HG03097 (cell line): ENCODE measurements at regions not wholly inside any gene's neighbourhood (a gene's known extent, or its start where the extent isn't known, plus 50 kb on each side); places are given as distances from the start of the nearest gene placed in this dataset.

Experiments used
- ATAC-seq: cut with Tn5 transposase; IDR thresholded peaks from one replicate; pipeline ENCODE4 v1.9.1; 2021; ENCODE audit not compliant: unreplicated experiment, low FRiP score

DNA sequence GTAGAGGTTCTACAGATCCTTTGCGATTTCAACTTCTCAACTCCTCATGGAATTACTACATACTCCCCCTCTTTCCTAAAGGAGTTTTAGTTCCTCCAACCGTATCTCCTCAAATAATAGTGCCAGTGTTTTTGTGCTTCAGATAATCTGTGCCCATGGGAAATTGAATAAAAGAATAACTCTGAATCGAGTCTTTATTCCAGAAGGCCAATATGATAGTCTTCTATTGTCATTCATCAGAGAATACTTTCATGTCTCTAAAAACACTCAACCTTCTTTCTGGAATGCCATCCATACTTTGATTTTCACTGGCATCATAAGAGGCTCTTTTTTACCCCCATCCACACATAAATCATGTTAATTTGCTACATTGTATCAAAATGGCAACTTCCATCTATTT, 911.3 kb upstream of the USP15 start:
- ATAC-seq, result no peak

DNA sequence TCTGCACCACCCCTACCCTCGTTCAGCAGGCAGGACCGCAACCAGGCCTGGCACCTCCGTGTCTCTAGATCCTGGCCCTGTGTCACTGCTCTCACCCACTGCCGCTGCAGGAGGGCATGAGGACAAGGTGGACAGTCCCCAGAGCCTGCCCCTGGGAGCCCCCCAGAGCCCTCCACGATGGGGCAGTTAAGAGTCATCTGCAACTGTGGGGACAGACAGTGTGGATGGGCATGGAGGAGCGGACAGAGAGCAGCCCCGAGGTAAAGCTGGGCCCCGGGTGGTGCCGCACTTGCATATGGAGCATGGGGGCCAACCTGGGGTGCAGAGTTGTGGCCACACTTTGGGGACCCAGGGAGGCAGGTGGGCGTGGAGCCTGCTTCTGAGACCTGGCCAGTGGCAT, 905.1 kb upstream of the USP15 start:
- ATAC-seq, result no peak

DNA sequence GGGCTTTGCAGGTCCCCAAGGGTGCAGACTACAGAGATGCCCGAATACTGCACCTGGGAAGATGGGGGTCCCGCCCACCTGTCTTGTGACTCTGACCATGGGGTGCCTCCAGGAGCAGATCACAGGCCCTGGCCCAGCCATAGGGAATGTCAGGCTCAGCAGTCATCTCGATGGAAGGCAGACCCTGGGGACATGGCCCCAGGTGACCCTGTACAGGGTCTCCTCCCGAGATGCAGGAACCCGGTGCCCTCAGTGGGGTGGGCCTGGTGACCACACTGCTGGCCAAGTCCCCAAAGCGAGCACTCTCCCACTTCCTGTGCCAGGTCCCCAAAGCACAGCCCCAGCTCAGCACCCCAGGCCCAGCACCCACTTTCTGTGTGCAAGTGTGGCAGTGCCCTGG, 903.7 kb upstream of the USP15 start:
- ATAC-seq, result no peak

DNA sequence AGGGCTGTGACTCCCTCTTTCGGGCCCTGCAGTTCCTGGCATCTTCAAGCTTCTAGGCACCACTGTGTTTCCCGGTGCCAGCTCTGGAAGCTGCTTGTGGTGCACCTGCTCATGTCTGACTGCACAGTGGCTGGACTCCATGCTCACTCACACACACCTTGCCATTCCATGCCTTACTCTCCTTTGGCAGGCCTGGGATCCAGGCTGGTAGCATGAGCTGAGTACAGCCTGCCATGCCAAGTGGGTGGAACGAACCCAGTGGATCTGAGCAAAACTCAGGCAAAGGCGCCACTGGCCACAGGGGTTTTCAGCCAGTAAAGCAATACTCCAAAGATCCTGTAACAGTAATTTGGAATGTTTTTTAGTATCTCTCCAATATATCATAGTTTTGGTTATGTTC, 902.7 kb upstream of the USP15 start:
- ATAC-seq, result no peak

DNA sequence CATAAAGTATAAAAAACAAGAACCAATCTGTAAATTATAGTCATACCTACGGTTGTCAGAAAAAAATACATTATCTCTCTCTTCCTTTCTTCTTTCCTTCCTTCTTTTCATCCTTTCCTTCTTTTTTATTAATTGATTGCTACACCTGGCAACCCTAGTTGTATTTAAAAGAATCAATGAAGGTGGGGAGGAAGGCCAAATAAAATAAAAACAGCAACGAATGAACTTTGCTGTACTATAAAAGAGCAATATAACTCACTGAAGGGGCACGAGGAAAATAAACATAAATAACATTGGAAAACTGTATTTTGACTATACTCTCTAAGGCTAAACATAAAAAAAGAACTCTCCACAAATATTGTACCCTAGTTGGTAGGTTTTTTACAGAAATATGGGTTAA, 898.2 kb upstream of the USP15 start:
- no peak for ATAC-seq

DNA sequence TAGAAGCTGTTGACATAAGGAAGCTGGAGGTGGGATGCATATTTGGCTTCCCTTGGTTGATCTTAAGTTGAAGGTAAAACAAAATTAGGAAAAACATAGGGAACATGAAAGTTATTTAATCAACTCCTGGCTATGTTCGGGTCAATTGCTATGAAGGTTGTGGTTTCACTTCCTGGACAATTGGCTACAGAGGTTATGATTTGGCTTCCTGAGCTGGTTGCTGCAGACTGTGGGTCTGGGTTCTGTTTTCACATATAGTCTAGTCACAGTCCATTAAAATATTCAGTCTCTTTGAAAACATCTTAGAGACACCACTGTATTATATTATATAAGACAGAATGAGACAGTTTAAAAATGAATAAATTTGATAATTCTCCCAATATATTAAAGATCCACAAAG, 895.2 kb upstream of the USP15 start:
- no peak for ATAC-seq

DNA sequence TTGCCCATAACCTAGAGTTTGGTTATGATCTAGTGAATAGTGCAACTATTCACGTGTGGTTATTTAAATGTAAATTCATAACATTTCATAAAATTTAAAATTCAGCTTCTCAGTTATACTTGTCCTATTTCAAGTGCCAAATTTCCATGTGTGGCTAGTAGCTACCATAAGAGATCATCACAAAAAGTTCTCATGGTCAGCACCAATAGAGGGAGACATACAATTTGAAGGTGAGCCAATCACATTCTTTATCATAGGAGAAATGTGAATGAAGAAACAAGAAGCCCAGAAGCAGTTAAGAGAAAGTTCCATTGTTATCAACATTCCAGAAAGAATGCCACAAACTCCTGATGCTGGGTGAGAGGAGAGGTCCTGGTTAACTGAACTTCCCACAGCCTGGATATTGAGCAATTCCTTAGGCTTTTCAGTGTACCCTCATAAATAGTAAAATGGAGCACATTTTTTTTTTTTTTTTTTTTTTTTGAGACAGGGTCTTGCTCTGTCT, 892.9 kb upstream of the USP15 start:
- ATAC-seq, result no peak

DNA sequence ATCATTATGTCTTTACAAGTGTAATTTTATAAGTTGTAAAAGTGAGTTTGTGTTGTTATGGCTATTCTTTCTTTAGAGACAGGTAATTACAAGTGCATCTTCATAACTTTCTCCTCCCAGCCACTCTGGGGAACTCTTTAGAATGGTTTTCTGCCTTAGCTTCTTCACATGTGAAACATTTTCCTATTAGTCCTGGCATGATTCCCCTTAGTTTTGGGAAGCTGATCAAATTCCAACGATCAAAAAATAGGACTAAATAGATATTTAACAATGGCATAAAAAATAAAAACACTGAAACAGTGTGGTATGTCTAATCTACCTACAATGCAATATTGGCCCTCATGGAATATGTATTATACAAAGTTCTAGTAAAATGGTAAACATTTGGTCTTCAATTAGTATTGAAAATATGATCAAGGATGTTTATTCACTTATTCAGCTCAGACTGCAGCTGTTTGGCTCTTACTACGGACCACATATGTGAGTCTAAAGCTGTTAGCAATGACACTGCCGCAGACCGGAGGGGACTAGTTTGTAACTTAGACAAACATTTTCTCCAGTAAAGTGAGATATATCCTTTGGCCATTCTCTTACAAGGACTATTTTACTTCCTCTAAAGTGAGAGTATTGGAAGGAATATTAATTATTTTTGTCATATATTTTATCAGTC, 890.8 kb upstream of the USP15 start:
- ATAC-seq, result no peak

DNA sequence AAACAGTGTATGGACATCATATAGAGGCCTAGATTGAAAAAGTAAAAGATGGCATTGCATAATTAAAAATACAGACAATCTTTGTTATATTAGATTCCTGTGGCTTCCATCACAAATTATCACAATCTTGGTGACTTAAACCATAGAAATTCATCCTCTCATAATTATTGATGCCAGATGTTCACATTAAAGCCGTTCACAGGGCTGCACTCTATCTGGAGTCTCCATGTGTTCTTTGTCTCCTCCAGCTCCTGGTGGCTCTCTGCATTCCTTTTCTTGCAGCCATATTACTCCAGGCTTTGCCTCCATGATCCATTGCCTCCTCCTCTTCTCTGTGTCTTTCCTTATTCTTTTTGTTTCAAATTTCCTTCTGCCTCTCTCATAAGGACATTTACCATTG, 875.7 kb upstream of the USP15 start:
- no peak for ATAC-seq

DNA sequence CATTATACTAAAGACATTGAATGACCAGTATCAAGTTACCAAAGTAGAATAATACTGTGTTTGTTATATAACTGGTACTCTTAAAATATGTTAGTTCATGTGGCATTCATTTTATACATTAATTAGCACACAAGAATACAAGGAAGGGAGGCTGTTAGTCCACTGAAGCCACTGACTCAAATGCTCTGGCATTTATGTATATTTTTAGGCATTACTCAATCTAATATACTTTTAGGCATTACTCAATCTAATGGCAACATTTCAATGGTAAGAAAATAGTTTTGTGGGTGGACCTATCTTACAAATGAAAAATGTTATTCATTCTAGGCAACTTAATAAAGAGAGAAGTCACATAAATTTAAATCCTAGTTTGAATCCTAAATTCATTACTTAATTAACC, 874.4 kb upstream of the USP15 start:
- ATAC-seq, result no peak

DNA sequence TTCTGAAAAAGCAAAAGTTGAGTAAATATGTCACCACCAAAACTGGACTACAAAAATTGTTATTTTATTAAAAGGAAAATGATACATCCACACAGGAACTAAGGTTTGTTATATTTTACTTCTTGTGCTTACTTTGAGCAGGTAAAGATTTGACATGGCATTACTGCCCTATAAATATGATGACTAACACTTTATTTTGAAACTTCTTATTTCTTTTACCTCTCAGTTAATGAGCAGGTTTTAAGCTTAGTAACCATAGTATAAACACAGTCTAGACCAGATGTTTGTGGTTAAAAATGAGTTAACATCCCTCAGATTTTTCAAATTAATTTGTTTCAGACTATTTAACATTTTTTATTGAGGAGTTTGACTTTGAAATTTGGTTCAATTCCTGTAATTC, 862.5 kb upstream of the USP15 start:
- ATAC-seq, result no peak

DNA sequence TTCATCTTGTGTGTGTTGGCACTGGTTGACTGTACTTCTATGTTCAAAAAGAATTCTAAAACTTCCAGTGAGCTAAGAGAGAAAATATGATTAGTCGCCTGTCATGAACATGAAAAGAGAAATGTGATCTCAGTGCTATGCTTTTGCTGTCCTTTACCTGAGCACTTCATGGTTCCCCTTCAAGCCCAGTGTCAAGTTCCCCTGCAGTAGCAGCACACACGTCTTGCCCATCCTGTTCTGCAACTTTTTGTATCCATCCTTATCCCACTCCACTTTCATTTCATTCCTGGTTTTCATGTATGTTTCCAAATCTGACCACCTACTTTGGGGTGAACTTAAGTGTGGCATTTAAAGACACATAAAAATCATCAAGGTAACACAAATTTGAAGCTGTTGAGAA, 848.0 kb upstream of the USP15 start:
- no peak for ATAC-seq

DNA sequence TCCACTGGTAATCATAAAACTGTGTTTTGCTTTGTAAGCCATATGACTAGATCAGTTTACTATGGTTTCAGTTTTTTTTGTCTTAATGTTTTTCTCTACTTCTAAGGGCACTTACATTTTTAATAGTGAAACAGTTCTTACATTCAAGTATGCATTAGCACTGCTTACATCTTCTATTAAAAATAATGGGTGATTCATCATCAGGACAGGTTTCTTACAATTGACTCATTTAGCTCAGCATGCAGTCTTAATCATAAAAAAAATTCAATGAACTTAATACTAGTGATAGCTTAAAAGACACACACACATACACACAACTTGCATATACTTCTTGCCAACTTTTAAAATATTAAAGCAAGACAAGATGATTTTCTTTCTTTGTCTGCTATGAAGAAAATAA, 845.7 kb upstream of the USP15 start:
- ATAC-seq, result no peak

DNA sequence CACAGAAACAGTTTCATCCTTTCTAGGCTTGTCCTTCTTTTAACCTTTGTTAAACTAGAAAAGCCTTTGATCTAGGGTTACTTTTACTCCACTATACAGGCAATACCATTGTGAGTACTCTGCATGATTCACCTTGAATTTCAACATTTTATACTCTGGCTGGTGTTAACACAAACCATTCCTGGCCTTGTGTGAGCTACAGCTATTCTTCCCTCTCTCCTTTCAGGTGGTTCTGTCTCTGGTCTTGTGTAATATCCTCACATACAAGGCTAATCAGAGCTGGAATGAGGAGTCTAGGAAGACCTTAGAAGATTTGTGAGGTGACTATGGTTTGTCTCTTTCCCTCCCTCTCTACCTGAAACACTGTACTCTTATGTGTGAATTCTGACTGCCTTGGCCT, 837.4 kb upstream of the USP15 start:
- ATAC-seq, result no peak

DNA sequence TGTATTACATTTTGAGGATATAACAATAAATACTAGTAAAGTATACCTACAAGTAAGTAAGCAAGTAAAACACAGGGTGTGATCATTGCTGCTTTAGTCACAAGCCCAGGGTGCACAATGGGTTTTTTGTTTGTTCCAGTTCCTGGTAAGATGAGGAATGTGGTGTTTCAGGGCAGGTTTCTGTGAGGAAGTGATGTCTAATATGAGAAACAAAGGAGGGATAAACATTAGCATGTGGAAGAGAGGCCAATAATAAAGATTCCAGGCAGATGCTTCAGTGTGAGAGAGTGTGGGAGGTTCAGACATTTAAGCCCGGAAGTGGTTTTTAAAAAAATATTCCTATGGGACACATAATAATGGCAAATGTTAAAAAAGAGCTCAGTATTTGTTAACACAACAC, 808.1 kb upstream of the USP15 start:
- no peak for ATAC-seq

DNA sequence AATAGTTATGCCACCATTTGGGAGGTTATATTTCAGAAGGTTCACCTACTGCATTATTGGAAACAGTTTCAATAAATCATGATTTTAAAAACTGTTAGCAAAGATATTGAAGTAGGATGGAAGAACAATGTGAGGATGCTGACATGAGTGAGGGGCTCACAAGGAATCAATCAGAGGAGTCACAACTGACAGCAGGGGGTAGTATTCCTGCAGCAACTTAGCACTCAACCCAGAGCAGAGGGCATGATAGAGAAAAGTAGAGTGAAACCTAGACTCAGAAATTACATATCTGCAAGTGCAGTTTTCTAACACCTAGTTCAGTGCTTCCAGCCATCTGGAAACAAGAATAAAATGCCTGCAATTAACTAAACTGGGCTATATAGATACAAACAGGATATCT, 772.5 kb upstream of the USP15 start:
- no peak for ATAC-seq

DNA sequence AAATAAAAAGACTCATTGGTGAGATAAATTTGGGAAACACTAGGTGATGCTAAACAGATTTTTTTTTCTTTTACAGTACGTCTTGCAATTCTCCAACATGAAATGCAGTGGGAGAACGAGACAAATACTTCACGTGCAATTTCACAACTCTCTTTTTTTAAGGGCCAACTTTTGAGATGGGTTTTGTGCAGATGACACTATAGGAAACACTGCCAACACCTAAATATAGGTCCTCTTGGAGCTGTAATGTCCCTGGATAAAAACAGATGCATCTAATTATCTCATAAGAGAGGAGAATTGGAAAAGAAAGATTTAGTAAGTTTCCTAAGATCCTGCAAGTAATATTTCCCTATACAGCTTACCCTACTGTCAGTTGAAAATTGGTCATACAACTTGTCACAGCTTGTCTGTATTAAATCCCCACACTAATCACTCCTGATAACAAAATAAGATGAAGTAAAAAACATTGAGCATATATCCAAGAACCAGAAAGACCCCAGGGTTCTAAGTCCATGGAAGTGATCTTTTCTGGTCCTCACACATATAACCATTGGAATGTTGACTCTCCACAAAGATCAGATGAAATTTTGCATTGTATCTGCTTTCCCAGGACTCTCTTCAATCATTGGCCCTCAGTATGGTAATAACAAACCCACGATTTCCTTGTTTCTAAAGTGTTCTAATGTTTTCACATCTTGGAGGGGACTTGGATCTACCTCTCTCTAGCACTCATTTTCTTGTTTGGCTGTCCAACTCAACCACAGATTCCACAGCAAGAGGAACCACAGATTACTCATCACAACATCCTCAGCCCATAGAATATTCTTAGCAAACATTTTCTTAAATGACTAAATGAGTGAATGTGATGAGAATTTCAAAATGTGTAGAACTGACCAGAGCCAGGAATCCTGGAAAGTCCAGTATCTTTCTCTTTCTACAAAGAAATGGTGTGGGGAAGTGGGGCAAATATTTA, 769.4 kb upstream of the USP15 start:
- no peak for ATAC-seq

DNA sequence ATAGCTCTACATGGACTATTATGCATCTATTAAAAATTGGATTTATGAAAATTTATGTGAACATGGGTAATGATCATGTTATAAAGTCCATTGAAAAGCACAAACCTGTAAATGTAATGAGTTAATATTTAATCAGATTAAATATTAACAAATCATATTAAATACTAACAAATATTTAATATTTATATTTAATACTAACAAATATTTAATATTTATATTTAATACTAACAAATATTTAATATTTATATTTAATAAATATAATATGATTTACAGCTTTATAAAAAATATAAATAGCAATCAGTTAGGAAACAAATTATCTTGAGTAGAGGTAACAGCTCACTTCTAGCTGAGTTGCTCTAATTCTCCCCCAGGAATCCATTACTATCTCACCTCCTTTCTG, 758.0 kb upstream of the USP15 start:
- no peak for ATAC-seq

DNA sequence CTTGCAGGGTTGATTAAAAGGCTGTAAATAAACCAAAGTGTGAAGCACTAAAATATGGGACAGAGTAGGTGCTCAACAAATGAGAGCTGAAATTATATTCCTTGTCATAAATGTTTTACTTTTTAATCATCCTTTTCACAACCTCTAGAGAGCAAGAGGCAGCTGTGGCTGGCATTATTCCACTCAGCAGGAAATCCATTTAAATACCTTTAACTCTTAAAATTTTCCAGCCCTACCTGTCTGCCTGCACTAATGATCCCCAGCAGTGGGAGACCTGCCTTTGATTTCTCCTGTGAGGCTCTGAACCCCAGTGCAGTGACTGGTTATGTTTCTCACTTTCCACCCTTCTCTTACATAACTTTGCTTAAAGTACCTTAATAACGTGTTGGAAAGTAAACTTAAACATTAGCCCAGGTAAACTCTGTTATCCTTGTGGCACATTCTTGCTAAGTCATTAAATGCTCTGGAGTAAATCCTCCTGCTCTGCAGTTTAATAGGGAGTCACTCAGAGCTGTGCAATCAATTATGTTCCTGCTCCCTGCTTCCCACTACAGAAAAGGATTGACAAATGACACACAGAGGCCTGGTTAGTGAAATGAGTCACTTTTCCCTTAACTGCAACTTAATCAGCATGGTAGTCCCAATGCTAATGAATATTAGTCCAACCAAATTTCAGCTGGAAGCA, 755.7 kb upstream of the USP15 start:
- no peak for ATAC-seq

DNA sequence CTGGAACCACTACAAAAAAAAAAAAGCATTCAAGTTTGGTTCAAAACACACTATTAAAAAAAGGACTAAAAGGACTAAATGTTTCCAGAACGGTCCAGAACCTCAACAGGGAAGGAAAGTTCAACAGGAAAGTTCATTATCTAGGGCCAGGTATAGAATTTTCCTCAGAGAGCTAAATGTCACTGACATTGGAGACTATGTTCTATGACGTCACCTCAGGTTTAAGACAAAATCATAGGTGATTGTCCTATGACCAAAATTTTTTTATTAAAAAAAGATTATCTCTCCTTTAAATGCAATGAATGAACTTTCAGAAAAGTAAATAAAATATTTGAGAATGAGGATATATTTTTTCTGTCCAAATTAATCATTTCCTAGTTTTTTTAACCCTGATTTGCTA, 746.7 kb upstream of the USP15 start:
- no peak for ATAC-seq

DNA sequence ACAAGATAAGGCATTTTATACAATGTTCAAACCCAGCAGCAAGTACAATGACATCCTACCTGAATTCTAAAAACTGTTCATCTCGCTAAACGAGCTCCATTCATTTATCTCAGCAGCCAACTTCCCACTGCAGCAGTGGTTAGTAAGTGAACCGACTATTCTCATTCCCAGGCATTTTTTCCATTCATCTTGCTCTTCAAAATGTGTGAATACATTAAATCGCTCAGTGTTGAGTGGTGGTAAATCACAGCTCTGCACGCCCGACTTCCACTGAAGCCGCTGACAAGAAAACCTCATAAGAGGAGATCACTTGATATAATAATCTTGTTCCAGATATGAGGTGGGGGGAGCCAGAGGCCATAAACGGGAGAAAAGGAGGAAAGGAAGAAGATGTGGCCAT, 746.2 kb upstream of the USP15 start:
- ATAC-seq, result no peak
